HG03196 (cell line): ENCODE measurements at regions not wholly inside any gene's neighbourhood (a gene's known extent, or its start where the extent isn't known, plus 50 kb on each side); places are given as distances from the start of the nearest gene placed in this dataset.
"Not testable (repeated sequence)": the region's sequence is repeated elsewhere in the genome, so short reads cannot be mapped to it uniquely, and the experiment has no call there.

Experiments used
- ATAC-seq: cut with Tn5 transposase; IDR thresholded peaks from one replicate; pipeline ENCODE4 v1.9.1; 2021; ENCODE audit not compliant: unreplicated experiment

GRCh38 chr2:111250448-111251030 is 129.8 kb downstream of the BCL2L11 start:
- ATAC-seq, result no peak

- ATAC-seq, result no peak
Measured at GRCh38 chr2:111251711-111252110, 131.0 kb downstream of the BCL2L11 start.

GRCh38 chr2:111252436-111252835 is 131.7 kb downstream of the BCL2L11 start:
- ATAC-seq, result no peak

DNA sequence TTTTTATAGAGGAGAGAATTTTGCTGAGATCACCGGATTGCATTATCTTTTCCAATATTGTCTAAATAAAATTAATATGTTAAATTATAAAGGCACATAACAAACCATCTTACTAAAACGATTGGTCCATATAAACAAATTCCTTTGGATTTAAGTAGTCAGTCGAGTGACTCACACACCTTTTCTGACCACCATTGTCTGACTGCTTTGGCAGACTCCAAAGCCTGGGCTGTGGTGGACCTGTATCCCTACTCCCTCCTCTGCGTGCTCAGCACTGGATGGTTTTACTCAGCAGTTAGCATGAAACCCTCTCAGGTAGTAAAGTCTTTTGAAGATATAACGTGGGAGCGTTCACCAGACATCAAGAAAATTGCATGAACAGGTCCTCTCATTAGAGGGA is 134.2 kb downstream of the BCL2L11 start:
- not testable (repeated sequence) for ATAC-seq

GRCh38 chr2:111256628-111257027 is 135.9 kb downstream of the BCL2L11 start:
- ATAC-seq, result not testable (repeated sequence)

DNA sequence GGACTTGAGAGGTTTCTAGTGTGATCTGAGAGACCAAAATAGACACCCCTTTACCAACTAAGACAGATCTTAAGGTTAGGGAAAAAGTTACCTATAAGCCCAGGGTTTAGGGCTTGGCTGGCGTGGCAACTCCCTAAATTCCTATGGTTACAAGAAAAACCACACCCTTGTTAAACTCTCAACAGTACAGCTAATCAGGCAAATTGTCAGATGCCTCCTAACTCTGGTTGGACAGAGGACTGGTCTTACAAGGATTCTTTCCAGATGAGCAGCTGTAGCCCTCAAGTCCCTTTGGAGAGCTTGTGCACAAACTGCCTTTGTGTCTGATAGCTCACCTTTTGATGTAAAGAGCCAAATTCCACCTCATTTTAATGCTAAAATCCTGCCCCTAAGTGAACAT is 136.9 kb downstream of the BCL2L11 start:
- not testable (repeated sequence) for ATAC-seq

- not testable (repeated sequence) for ATAC-seq
Measured at GRCh38 chr2:111258318-111258717, 137.6 kb downstream of the BCL2L11 start.

GRCh38 chr2:111262627-111263379 is 142.1 kb downstream of the BCL2L11 start:
- not testable (repeated sequence) for ATAC-seq

- not testable (repeated sequence) for ATAC-seq
Measured at GRCh38 chr2:111263380-111264017, 142.8 kb downstream of the BCL2L11 start.

- not testable (repeated sequence) for ATAC-seq
Measured at GRCh38 chr2:111264956-111265355, 144.2 kb downstream of the BCL2L11 start.

- not testable (repeated sequence) for ATAC-seq
Measured at GRCh38 chr2:111266556-111266955, 145.8 kb downstream of the BCL2L11 start.

DNA sequence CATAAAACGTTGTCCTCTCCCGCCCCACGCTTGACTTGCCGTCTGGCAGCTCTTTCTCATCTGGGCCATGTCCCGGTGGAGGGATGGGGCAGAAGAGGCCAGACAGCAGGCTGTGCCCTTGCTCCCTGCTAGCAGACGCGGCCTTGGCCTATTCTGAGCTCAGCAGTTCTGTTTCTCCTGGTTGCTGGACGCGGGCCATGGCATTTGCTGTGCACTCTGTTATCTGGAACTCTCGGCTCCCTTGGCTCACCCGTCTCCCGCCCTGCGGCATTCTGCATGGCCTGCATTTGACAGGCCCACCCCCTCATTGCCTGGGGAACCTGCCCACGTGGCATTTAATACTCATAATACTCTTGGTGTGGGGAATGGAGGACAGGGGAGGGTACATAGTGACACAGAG is 146.3 kb downstream of the BCL2L11 start:
- not testable (repeated sequence) for ATAC-seq

- not testable (repeated sequence) for ATAC-seq
Measured at GRCh38 chr2:111269761-111270323, 149.1 kb downstream of the BCL2L11 start.

DNA sequence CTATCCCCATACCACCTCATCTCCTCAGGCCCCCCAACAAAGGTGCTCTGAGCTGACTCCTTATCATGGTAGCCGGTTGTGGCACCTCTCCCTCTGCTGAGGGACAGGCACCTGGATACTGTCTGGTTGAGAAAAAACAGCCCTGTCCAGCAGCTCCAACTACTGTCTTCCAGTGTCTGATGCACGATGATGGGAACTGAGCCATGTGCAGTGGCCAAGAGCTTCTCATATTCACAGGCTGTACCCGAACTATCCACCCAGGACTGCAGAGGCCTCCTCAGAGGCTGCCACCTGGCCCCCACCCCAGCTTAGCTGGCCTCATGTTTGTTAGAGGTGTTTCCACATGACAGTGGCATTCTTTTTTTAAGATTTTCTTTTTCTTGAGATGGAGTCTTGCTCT is 149.9 kb downstream of the BCL2L11 start:
- ATAC-seq, result not testable (repeated sequence)

- not testable (repeated sequence) for ATAC-seq
Measured at GRCh38 chr2:111271647-111272304, 151.1 kb downstream of the BCL2L11 start.

DNA sequence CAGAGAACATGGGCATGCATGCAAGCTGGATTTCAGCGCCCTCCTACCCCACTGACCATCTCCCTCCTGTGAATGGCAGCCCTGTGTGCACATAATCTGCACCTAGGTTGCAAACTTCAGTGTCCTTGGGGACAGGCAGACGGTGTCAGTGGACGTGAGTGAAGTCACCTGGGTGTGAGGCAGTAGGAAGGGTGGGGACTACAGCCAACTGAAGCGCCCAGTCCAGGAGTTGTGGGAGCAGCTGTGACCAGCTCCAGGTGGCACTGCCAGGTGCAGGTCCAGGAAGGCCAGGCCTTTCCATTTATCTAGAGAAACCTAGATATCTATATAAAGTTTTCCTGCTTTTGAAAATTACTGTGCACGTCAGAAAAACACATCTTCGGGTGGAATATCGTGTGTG is 152.3 kb downstream of the BCL2L11 start:
- not testable (repeated sequence) for ATAC-seq

- ATAC-seq, result not testable (repeated sequence)
Measured at GRCh38 chr2:111275047-111275853, 154.5 kb downstream of the BCL2L11 start.

DNA sequence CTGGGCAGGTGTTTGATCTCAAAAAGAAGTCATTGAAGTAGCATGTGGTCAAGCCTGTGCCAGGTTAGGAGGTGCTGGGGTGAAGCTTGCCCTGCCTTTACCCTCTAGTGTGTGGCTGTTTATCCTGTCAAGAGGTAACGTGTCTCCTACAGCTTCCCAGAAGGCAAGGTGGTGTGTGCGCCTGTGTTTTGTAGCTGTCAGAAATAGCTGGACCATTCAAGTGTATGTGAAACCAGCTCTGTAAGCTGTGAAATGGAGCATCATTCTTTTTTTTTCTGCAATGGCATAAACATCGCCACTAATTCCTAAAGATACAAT is 155.1 kb downstream of the BCL2L11 start:
- ATAC-seq, result not testable (repeated sequence)

GRCh38 chr2:111278133-111278532 is 157.4 kb downstream of the BCL2L11 start:
- not testable (repeated sequence) for ATAC-seq

GRCh38 chr2:111280709-111281286 is 160.1 kb downstream of the BCL2L11 start:
- ATAC-seq, result not testable (repeated sequence)
